Gastrocnemius medialis (tissue), 4 donors: ENCODE measurements at regions not wholly inside any gene's neighbourhood (a gene's known extent, or its start where the extent isn't known, plus 50 kb on each side); places are given as distances from the start of the nearest gene placed in this dataset.

Experiments
- ATAC-seq, 2 donors: fragments of 150-250 bp; one replicate each; pipeline ENCODE4 v1.9.1; 2016
- DNase-seq, 2 donors: peaks; one replicate each; pipeline ENCODE4 v3.0.0-alpha.2; 2019
- H3K27ac ChIP-seq, 4 donors: fragments of 200-600 bp; sonication (generic); 1 replicate in 1 of 4; 2 replicates in 3 of 4; pipeline ENCODE4 v1.5.1; 2016 to 2018; ENCODE audit warnings: mild to moderate bottlenecking in 2 of 4, moderate library complexity in 1 of 4
- H3K27me3 ChIP-seq, 3 donors: fragments of 200-600 bp; sonication (generic) in 2 of 3; 1 replicate in 1 of 3; 2 replicates in 2 of 3; pipeline versions ENCODE4 v1.5.1 to v1.6.0; 2016 to 2019; ENCODE audit warnings: mild to moderate bottlenecking in 1 of 3, moderate library complexity in 1 of 3
- H3K36me3 ChIP-seq, 2 donors: fragments of 200-600 bp; sonication (generic) in 1 of 2; one replicate each; pipeline ENCODE4 v1.5.1; 2017 to 2018
- H3K4me1 ChIP-seq, 2 donors: fragments of 200-600 bp; sonication (generic) in 1 of 2; one replicate each; pipeline ENCODE4 v1.5.1; 2016 to 2017; ENCODE audit warnings: mild to moderate bottlenecking in 2 of 2
- H3K4me3 ChIP-seq, 4 donors: fragments of 200-600 bp; sonication (generic) in 3 of 4; 1 replicate in 1 of 4; 2 replicates in 3 of 4; pipeline ENCODE4 v1.5.1; 2016 to 2019; ENCODE audit warnings: mild to moderate bottlenecking in 2 of 4
- H3K9me3 ChIP-seq, 3 donors: fragments of 200-600 bp; sonication (generic) in 2 of 3; 1 replicate in 1 of 3; 2 replicates in 2 of 3; pipeline ENCODE4 v1.5.1; 2016 to 2019
- CTCF ChIP-seq, 5 experiments: fragments of 450-650 bp in 3 of 5; fragments of 200-600 bp in 2 of 5; sonication (generic) in 2 of 5; IDR thresholded peaks in 4 of 5; conservative IDR thresholded peaks in 1 of 5; 1 replicate in 4 of 5; 2 replicates in 1 of 5; pipeline ENCODE4 v1.5.1; 2016 to 2019; ENCODE audit warnings: antibody characterized with exemption in 5 of 5, mild to moderate bottlenecking in 3 of 5, moderate library complexity in 3 of 5
- POLR2A ChIP-seq, 2 donors: fragments of 450-650 bp; IDR thresholded peaks; one replicate each; pipeline ENCODE4 v1.6.1; 2017; ENCODE audit warnings: antibody characterized with exemption in 2 of 2, mild to moderate bottlenecking in 2 of 2, moderate library complexity in 2 of 2
- in situ Hi-C, 4 donors: fragments of 200-750 bp; cut with MboI; loops; one replicate each; pipeline versions ENCODE4 v1.15.0 to v1.8.0; 2017; ENCODE audit warnings: low sequenced_read_pairs in 4 of 4
- intact Hi-C: fragments of 100-400 bp; cut with DNase I; formaldehyde crosslinking; loops from one replicate; pipeline ENCODE4 v1.15.1; 2023; ENCODE audit warnings: low total_unique reads

GRCh38 chr2:16039055-16039454 lies 98.7 kb downstream of the MYCN start:
- H3K27me3 ChIP-seq: peaks cover 10 to 25% (median 13%) of the 10 kb centered on the region in 3 donors
- ATAC-seq: no peak
- H3K4me1 ChIP-seq: no peaks in the 10 kb centered on the region
- intact Hi-C loops (no loop called here), in situ Hi-C loops (no loop called here)
- no peaks in the 10 kb centered on the region for H3K36me3 ChIP-seq
- H3K27ac ChIP-seq: no peak overlapping the region
- H3K4me3 ChIP-seq: no peak overlapping the region
- TF ChIP-seq POLR2A (IDR thresholded peaks at IDR 0.05) (no peak), CTCF (IDR thresholded peaks at IDR 0.05 in 4 of 5, conservative IDR thresholded peaks at IDR 0.05 in 1 of 5) (no peak)
- no peak for DNase-seq
- H3K9me3 ChIP-seq: no peaks in the 10 kb centered on the region

GRCh38 chr2:16038621-16039020 lies 98.3 kb downstream of the MYCN start:
- ATAC-seq (no peak), DNase-seq (no peak)
- no peaks in the 10 kb centered on the region for H3K9me3 ChIP-seq
- in situ Hi-C loops (no loop called here), intact Hi-C loops (no loop called here)
- H3K36me3 ChIP-seq: no peaks in the 10 kb centered on the region
- TF ChIP-seq CTCF (IDR thresholded peaks at IDR 0.05 in 4 of 5, conservative IDR thresholded peaks at IDR 0.05 in 1 of 5): no peak
- no peak for TF ChIP-seq POLR2A (IDR thresholded peaks at IDR 0.05)
- no peaks in the 10 kb centered on the region for H3K4me1 ChIP-seq
- no peak overlapping the region for H3K4me3 ChIP-seq
- peaks cover 10 to 25% (median 13%) of the 10 kb centered on the region in 3 donors for H3K27me3 ChIP-seq
- H3K27ac ChIP-seq: no peak overlapping the region

- intact Hi-C loops: no loop called here
- in situ Hi-C loops: no loop called here
- H3K4me3 ChIP-seq: no peak overlapping the region
- H3K27ac ChIP-seq: no peak overlapping the region
- H3K4me1 ChIP-seq: no peaks in the 10 kb centered on the region
- no peaks in the 10 kb centered on the region for H3K9me3 ChIP-seq
- no peaks in the 10 kb centered on the region for H3K36me3 ChIP-seq
- H3K27me3 ChIP-seq: peaks cover 10 to 25% (median 13%) of the 10 kb centered on the region in 3 donors
- no peak for ATAC-seq
- DNase-seq: no peak
- no peak for TF ChIP-seq CTCF (IDR thresholded peaks at IDR 0.05 in 4 of 5, conservative IDR thresholded peaks at IDR 0.05 in 1 of 5)
- TF ChIP-seq POLR2A (IDR thresholded peaks at IDR 0.05): no peak
Measured at GRCh38 chr2:16037808-16038457, 97.6 kb downstream of the MYCN start.

- intact Hi-C loops: no loop called here
- in situ Hi-C loops: no loop called here
Measured at GRCh38 chr2:16036951-16037350, 96.6 kb downstream of the MYCN start.

More at GRCh38 chr2:16036951-16037350, 96.6 kb downstream of the MYCN start:
- Histone ChIP-seq H3K27me3 (peaks cover 8 to 25% (median 13%) of the 10 kb centered on the region in 3 donors), H3K9me3 (no peaks in the 10 kb centered on the region), H3K4me1 (no peaks in the 10 kb centered on the region), H3K27ac (no peak overlapping the region), H3K36me3 (no peaks in the 10 kb centered on the region), H3K4me3 (no peak overlapping the region)
- ATAC-seq (no peak), DNase-seq (no peak)
- TF ChIP-seq CTCF (IDR thresholded peaks at IDR 0.05 in 4 of 5, conservative IDR thresholded peaks at IDR 0.05 in 1 of 5) (no peak), POLR2A (IDR thresholded peaks at IDR 0.05) (no peak)
